Brain microvascular endothelial cell (primary cell): ENCODE measurements at regions not wholly inside any gene's neighbourhood (a gene's known extent, or its start where the extent isn't known, plus 50 kb on each side); places are given as distances from the start of the nearest gene placed in this dataset.

ENCODE experiments used
- DNase-seq: peaks from one replicate; pipeline ENCODE4 v3.0.0-alpha.2; 2020
- H3K27ac ChIP-seq: fragments of 250-450 bp; sonication (Bioruptor Pico); 2 replicates; pipeline ENCODE4 v1.5.1; 2020; ENCODE audit warnings: mild to moderate bottlenecking, moderate library complexity
- H3K27me3 ChIP-seq: fragments of 250-450 bp; sonication (Bioruptor Pico); replicated peaks from 2 replicates; pipeline ENCODE4 v1.5.1; 2020; ENCODE audit warnings: mild to moderate bottlenecking
- H3K36me3 ChIP-seq: fragments of 250-450 bp; sonication (Bioruptor Pico); replicated peaks from 2 replicates; pipeline ENCODE4 v1.5.1; 2020; ENCODE audit warnings: mild to moderate bottlenecking
- H3K4me3 ChIP-seq: 2 replicates; pipeline ENCODE4 v1.5.1; 2011; ENCODE audit warnings: low read depth, mild to moderate bottlenecking, control low read depth, low read length, moderate library complexity
- CTCF ChIP-seq: IDR thresholded peaks from 2 replicates; pipeline ENCODE4 v1.5.1; 2011; ENCODE audit warnings: low read depth, mild to moderate bottlenecking, moderate library complexity, low read length, control low read depth, inconsistent platforms; ENCODE audit errors: missing control alignments
- in situ Hi-C: cut with HindIII; loops from 2 replicates; pipeline ENCODE4 v1.10.0; 2017; ENCODE audit warnings: low sequenced_read_pairs, low pct_ligation_motif_present

GRCh38 chr7:10739401-10739800 is 234.3 kb upstream of the PHF14 start:
- in situ Hi-C loops, result no loop called here
- no peaks in the 10 kb centered on the region for H3K36me3 ChIP-seq
- H3K27ac ChIP-seq, result no peak overlapping the region
- no peak for TF ChIP-seq CTCF
- no peaks in the 10 kb centered on the region for H3K27me3 ChIP-seq
- H3K4me3 ChIP-seq, result no peak overlapping the region
- DNase-seq, result no peak

GRCh38 chr7:10740805-10741204 is 232.9 kb upstream of the PHF14 start:
- H3K36me3 ChIP-seq, result no peaks in the 10 kb centered on the region
- TF ChIP-seq CTCF, result no peak
- no peak for DNase-seq
- in situ Hi-C loops, result no loop called here
- no peak overlapping the region for H3K4me3 ChIP-seq
- H3K27ac ChIP-seq, result no peak overlapping the region
- no peaks in the 10 kb centered on the region for H3K27me3 ChIP-seq

GRCh38 chr7:10756981-10757380 is 216.7 kb upstream of the PHF14 start:
- Histone ChIP-seq H3K27me3 (no peaks in the 10 kb centered on the region), H3K27ac (no peak overlapping the region), H3K4me3 (no peak overlapping the region), H3K36me3 (no peaks in the 10 kb centered on the region)
- in situ Hi-C loops, result no loop called here
- DNase-seq, result no peak
- no peak for TF ChIP-seq CTCF

- Histone ChIP-seq H3K36me3 (no peaks in the 10 kb centered on the region), H3K4me3 (no peak overlapping the region), H3K27ac (no peak overlapping the region), H3K27me3 (no peaks in the 10 kb centered on the region)
- TF ChIP-seq CTCF, result no peak
- in situ Hi-C loops, result no loop called here
- no peak for DNase-seq
Measured at GRCh38 chr7:10759120-10759519, 214.6 kb upstream of the PHF14 start.

GRCh38 chr7:10767771-10768170 is 205.9 kb upstream of the PHF14 start:
- peak; percentile 5 for DNase-seq
- no peak for TF ChIP-seq CTCF
- H3K27me3 ChIP-seq, result no peaks in the 10 kb centered on the region
- H3K36me3 ChIP-seq, result no peaks in the 10 kb centered on the region
- no peak overlapping the region for H3K4me3 ChIP-seq
- in situ Hi-C loops, result no loop called here
- no peak overlapping the region for H3K27ac ChIP-seq

GRCh38 chr7:10770176-10770575 is 203.5 kb upstream of the PHF14 start:
- no peak overlapping the region for H3K4me3 ChIP-seq
- in situ Hi-C loops, result no loop called here
- no peaks in the 10 kb centered on the region for H3K36me3 ChIP-seq
- DNase-seq, result no peak
- no peaks in the 10 kb centered on the region for H3K27me3 ChIP-seq
- TF ChIP-seq CTCF, result no peak
- no peak overlapping the region for H3K27ac ChIP-seq
